GM12878 (cell line): ENCODE measurements at regions not wholly inside any gene's neighbourhood (a gene's known extent, or its start where the extent isn't known, plus 50 kb on each side); places are given as distances from the start of the nearest gene placed in this dataset.

Experiments
- ATAC-seq: fragments of 200-7000 bp; cut with Tn5 transposase; 3 replicates; pipeline ENCODE4 v1.9.1; 2020; ENCODE audit warnings: mild to moderate bottlenecking, moderate library complexity
- BruUV-seq: library from RNA; stranded (reverse); fragments of 400-500 nt; replicated peaks from 2 replicates; lab custom pipeline; 2021; lab: Mats Ljungman, UMichigan
- CTCF ChIA-PET: fragments of 300-600 bp; sonication (Branson Sonifier 250); formaldehyde crosslinking; extraction: SDS; loops from one replicate; lab custom pipeline; 2021; ENCODE audit warnings: inconsistent platforms; lab: Yijun Ruan, JAX
- POLR2A ChIA-PET: fragments of 350-600 bp; formaldehyde crosslinking; extraction: SDS; loops from one replicate; lab custom pipeline; 2021; ENCODE audit warnings: inconsistent platforms; lab: Charles Lee
- RAD21 ChIA-PET: fragments of 300-600 bp; sonication (Branson Sonifier 250); formaldehyde crosslinking; loops from one replicate; lab custom pipeline; 2023; ENCODE audit warnings: antibody characterized with exemption; ENCODE audit not compliant: unreplicated experiment; lab: Charles Lee
- SMC1A ChIA-PET: fragments of 300-600 bp; sonication (Branson Sonifier 250); formaldehyde crosslinking; loops from one replicate; lab custom pipeline; 2023; ENCODE audit not compliant: unreplicated experiment, uncharacterized antibody; lab: Charles Lee
- DNase-seq: peaks from one replicate; pipeline ENCODE4 v3.0.0-alpha.2; 2011; ENCODE audit warnings: low read depth, low spot score
- FAIRE-seq: peaks from 3 replicates; lab custom pipeline; 2011; peaks lifted over from hg19 to GRCh38; lab: Jason Lieb, UNC
- H2AFZ ChIP-seq: 2 replicates; pipeline ENCODE4 v1.6.0; 2011; ENCODE audit warnings: low read depth, low read length, control low read depth; ENCODE audit not compliant: control insufficient read depth
- H3K27ac ChIP-seq: 2 replicates; pipeline ENCODE4 v1.5.1; 2011; ENCODE audit warnings: control low read depth; ENCODE audit not compliant: control insufficient read depth, insufficient read depth
- H3K27me3 ChIP-seq, 2 experiments: replicated peaks in 1 of 2; 2 replicates each; pipeline versions ENCODE4 v1.6.0 to v1.6.1; 2011; ENCODE audit warnings: low read length in 1 of 2; ENCODE audit not compliant: control insufficient read depth in 2 of 2, insufficient read depth in 2 of 2
- H3K36me3 ChIP-seq, 2 experiments: 2 replicates each; pipeline ENCODE4 v1.5.1; 2011; ENCODE audit warnings: low read length in 1 of 2; ENCODE audit not compliant: control insufficient read depth in 2 of 2, insufficient read depth in 2 of 2
- H3K4me1 ChIP-seq: 2 replicates; pipeline ENCODE4 v1.6.1; 2011; ENCODE audit warnings: mild to moderate bottlenecking, low read length, moderate library complexity, mixed read lengths; ENCODE audit not compliant: control insufficient read depth, insufficient read depth
- H3K4me2 ChIP-seq: 2 replicates; pipeline ENCODE4 v1.6.0; 2011; ENCODE audit warnings: control low read depth; ENCODE audit not compliant: control insufficient read depth, insufficient read depth
- H3K4me3 ChIP-seq: fragments of 200-600 bp; sonication (generic); 2 replicates; pipeline ENCODE4 v1.5.1; 2016
- H3K79me2 ChIP-seq: 2 replicates; pipeline ENCODE4 v1.6.0; 2011; ENCODE audit warnings: low read length; ENCODE audit not compliant: control insufficient read depth, insufficient read depth
- H3K9ac ChIP-seq: 2 replicates; pipeline ENCODE4 v1.8.0; 2011; ENCODE audit warnings: low read length, control low read depth, mixed read lengths; ENCODE audit not compliant: control insufficient read depth, insufficient read depth
- H3K9me3 ChIP-seq: replicated peaks from 3 replicates; pipeline ENCODE4 v1.5.1; 2011; ENCODE audit warnings: mild to moderate bottlenecking, low read length; ENCODE audit not compliant: control insufficient read depth, insufficient read depth
- H4K20me1 ChIP-seq: 2 replicates; pipeline ENCODE4 v1.6.0; 2011; ENCODE audit not compliant: control insufficient read depth, insufficient read depth
- E2F8 ChIP-seq: fragments of 450-650 bp; IDR thresholded peaks from 2 replicates; pipeline ENCODE4 v1.6.1; 2018; ENCODE audit warnings: mild to moderate bottlenecking, low read depth, moderate library complexity; ENCODE audit not compliant: partially characterized antibody
- EED ChIP-seq: sonication (generic); IDR thresholded peaks from 2 replicates; pipeline ENCODE4 v1.6.1; 2016; ENCODE audit warnings: antibody characterized with exemption, low read depth
- HCFC1 ChIP-seq: fragments of 150-350 bp; IDR thresholded peaks from 2 replicates; pipeline ENCODE4 v1.6.1; 2014; ENCODE audit warnings: low read length
- IRF3 ChIP-seq: fragments of 450-650 bp; IDR thresholded peaks from 2 replicates; pipeline ENCODE4 v1.6.1; 2014; ENCODE audit warnings: mild to moderate bottlenecking
- IRF4 ChIP-seq: IDR thresholded peaks from 2 replicates; pipeline ENCODE4 v1.6.1; 2011; ENCODE audit warnings: low read depth, low read length
- MEF2B ChIP-seq: fragments of 450-650 bp; IDR thresholded peaks from 2 replicates; pipeline ENCODE4 v1.6.1; 2018; ENCODE audit warnings: mild to moderate bottlenecking, moderate library complexity; ENCODE audit not compliant: partially characterized antibody, poor library complexity, severe bottlenecking
- NFYB ChIP-seq: IDR thresholded peaks from 2 replicates; pipeline ENCODE4 v1.6.1; 2011; ENCODE audit warnings: low read depth, mild to moderate bottlenecking, low read length, improper control_type of control experiment, moderate library complexity; ENCODE audit not compliant: insufficient read depth
- PML ChIP-seq: IDR thresholded peaks from 2 replicates; pipeline ENCODE4 v1.6.1; 2012; ENCODE audit warnings: low read length, inconsistent platforms
- RBBP5 ChIP-seq: fragments of 200-600 bp; sonication (generic); conservative IDR thresholded peaks from 2 replicates; pipeline ENCODE4 v1.6.1; 2016
- RELA ChIP-seq: fragments of 450-650 bp; IDR thresholded peaks from 2 replicates; pipeline ENCODE4 v1.8.0; 2014; ENCODE audit warnings: borderline replicate concordance; ENCODE audit not compliant: partially characterized antibody
- STAT3 ChIP-seq: IDR thresholded peaks from 2 replicates; pipeline ENCODE4 v1.6.1; 2011; ENCODE audit warnings: low read depth, low read length, improper control_type of control experiment
- TARDBP ChIP-seq: IDR thresholded peaks from 2 replicates; pipeline ENCODE4 v1.6.1; 2016; ENCODE audit warnings: borderline replicate concordance
- TCF7 ChIP-seq: IDR thresholded peaks from 2 replicates; pipeline ENCODE4 v1.6.1; 2014; ENCODE audit warnings: antibody characterized with exemption, borderline replicate concordance
- USF2 ChIP-seq: IDR thresholded peaks from 2 replicates; pipeline ENCODE4 v1.6.1; 2011; ENCODE audit warnings: low read depth, low read length, improper control_type of control experiment, borderline replicate concordance
- ZNF384 ChIP-seq: IDR thresholded peaks from 2 replicates; pipeline ENCODE4 v1.6.1; 2012; ENCODE audit warnings: low read depth, mild to moderate bottlenecking, low read length, improper control_type of control experiment, borderline replicate concordance
- WGBS: methylation state at CpG from one replicate; pipeline ENCODE4 v1.1.6; 2016; ENCODE audit warnings: low lambda C conversion rate; ENCODE audit not compliant: insufficient replicate concordance, insufficient coverage; ENCODE audit errors: missing lambda C conversion rate; 5-methylcytosine and 5-hydroxymethylcytosine counted together
- in situ Hi-C: fragments of 300-500 bp; cut with MboI; formaldehyde crosslinking; loops from 9 replicates; pipeline ENCODE4 v1.14.3; 2018; ENCODE audit warnings: mixed read lengths
- intact Hi-C: fragments of 100-400 bp; cut with micrococcal nuclease; formaldehyde crosslinking; loops from one replicate; pipeline ENCODE4 v1.14.2; 2022; ENCODE audit not compliant: unreplicated experiment

- in situ Hi-C loops, result no loop called here
- FAIRE-seq, result no peak
- no peak for TF ChIP-seq MEF2B
- no peak for TF ChIP-seq EED
- no peak for TF ChIP-seq RBBP5
- no peak for TF ChIP-seq HCFC1
- no peak for TF ChIP-seq IRF4
- TF ChIP-seq IRF3, result no peak
- TF ChIP-seq NFYB, result no peak
- no peak for TF ChIP-seq TARDBP
- TF ChIP-seq ZNF384, result no peak
- TF ChIP-seq PML, result no peak
- no peak for TF ChIP-seq USF2
- no peak for TF ChIP-seq STAT3
- TF ChIP-seq E2F8, result no peak
- no peak for TF ChIP-seq RELA
- TF ChIP-seq TCF7, result no peak
Measured at GRCh38 chr3:1600700-1601418, 497.8 kb upstream of the CNTN4 start.

More at GRCh38 chr3:1600700-1601418, 497.8 kb upstream of the CNTN4 start:
- no peak overlapping the region for H3K27ac ChIP-seq
- no peak overlapping the region for H3K4me2 ChIP-seq
- H3K27me3 ChIP-seq, result no peaks in the 10 kb centered on the region
- ChIA-PET POLR2A (no interaction called here), RAD21 (no interaction called here), CTCF (no interaction called here), SMC1A (no interaction called here)
- WGBS, result 33% methylated on average over 21 of the region's 22 CpGs
- H3K9me3 ChIP-seq, result no peaks in the 10 kb centered on the region
- intact Hi-C loops, result no loop called here
- no peaks in the 10 kb centered on the region for H3K36me3 ChIP-seq
- no peaks in the 10 kb centered on the region for H4K20me1 ChIP-seq
- no peak overlapping the region for H3K4me3 ChIP-seq
- no TSS peak for BruUV-seq
- ATAC-seq (no peak), DNase-seq (no peak)
- H3K79me2 ChIP-seq, result no peaks in the 10 kb centered on the region
- H3K9ac ChIP-seq, result no peak overlapping the region
- H3K4me1 ChIP-seq, result no peaks in the 10 kb centered on the region
- H2AFZ ChIP-seq, result no peak overlapping the region
